ENCODE measurements at regions not wholly inside any gene's neighbourhood (a gene's known extent, or its start where the extent isn't known, plus 50 kb on each side); places are given as distances from the start of the nearest gene placed in this dataset.

- TF ChIP-seq CEBPB (IDR thresholded peaks at IDR 0.05; ENCODE audit: low read depth, low read length) = no peak
- TF ChIP-seq CHD1 (IDR thresholded peaks at IDR 0.05; ENCODE audit: low read depth, low read length) = no peak
- TF ChIP-seq ELK1 (IDR thresholded peaks at IDR 0.05; ENCODE audit: borderline replicate concordance, low read depth, low read length) = no peak
- TF ChIP-seq FOS (IDR thresholded peaks at IDR 0.05; ENCODE audit: low read depth, low read length) = no peak
- no peak for TF ChIP-seq MAFK (IDR thresholded peaks at IDR 0.05; ENCODE audit: low read depth, low read length)
- no peak for TF ChIP-seq SMC3 (IDR thresholded peaks at IDR 0.05; ENCODE audit: low read depth, low read length)
- TF ChIP-seq RFX5 (IDR thresholded peaks at IDR 0.05; ENCODE audit: low read depth, low read length) = no peak
- no peak for TF ChIP-seq CTCF (conservative IDR thresholded peaks at IDR 0.05; ENCODE audit: low read depth, low read length)
- no peaks in the 10 kb centered on the region for H3K79me1 ChIP-seq (ENCODE audit: low read depth in 1 of 2, low read length in 2 of 2)
- no peak overlapping the region for H3K4me3 ChIP-seq (ENCODE audit: insufficient read depth, low read depth, low read length)
- H3K4ac ChIP-seq (ENCODE audit: low read depth, low read length) = no peak overlapping the region
- dilution Hi-C loops (cut with HindIII; ENCODE audit: low sequenced_read_pairs, unreplicated experiment) = no loop called here
- H2BK5ac ChIP-seq (ENCODE audit: low read depth, low read length, poor library complexity, severe bottlenecking) = no peak overlapping the region
- H3K36me3 ChIP-seq (ENCODE audit: control insufficient read depth, insufficient read depth, low read length) = no peaks in the 10 kb centered on the region
- no peak overlapping the region for H3K56ac ChIP-seq (ENCODE audit: extremely low read depth, insufficient read depth, low read length)
- no peak overlapping the region for H2AFZ ChIP-seq (replicated peaks; ENCODE audit: low read length, poor library complexity)
- H3K9me3 ChIP-seq (ENCODE audit: control insufficient read depth, insufficient read depth, low read length) = peaks cover 4% of the 10 kb centered on the region
- H3K27me3 ChIP-seq (ENCODE audit: control insufficient read depth, insufficient read depth, low read length) = no peaks in the 10 kb centered on the region
- no peaks in the 10 kb centered on the region for H3K9me1 ChIP-seq (ENCODE audit: insufficient read depth, low read length)
- H3K27ac ChIP-seq (ENCODE audit: insufficient read depth, low read length) = no peak overlapping the region
- no peak overlapping the region for H3K4me2 ChIP-seq (ENCODE audit: low read depth, low read length)
- POLR2A ChIA-PET (ENCODE audit: unreplicated experiment) = no interaction called here
- H2BK120ac ChIP-seq (ENCODE audit: low read depth, low read length) = no peak overlapping the region
- intact Hi-C loops (cut with micrococcal nuclease) = no loop called here
- no peak overlapping the region for H3K9ac ChIP-seq (ENCODE audit: low read depth, low read length)
- H3K23ac ChIP-seq (ENCODE audit: low read depth, low read length) = no peak overlapping the region
- no peak overlapping the region for H2AK9ac ChIP-seq (replicated peaks; ENCODE audit: low read depth, low read length, poor library complexity)
- no peak for DNase-seq
- in situ Hi-C loops (cut with MboI; ENCODE audit: low sequenced_read_pairs) = no loop called here
- CTCF ChIA-PET = no interaction called here
- no peak overlapping the region for H4K8ac ChIP-seq (ENCODE audit: low read depth in 2 of 2, low read length in 2 of 2)
- no CpG with 5 or more reads among the region's 2 CpGs for WGBS, 2 experiments (ENCODE audit: extremely low coverage in 2 of 2, insufficient read length in 1 of 2)
- no peak overlapping the region for H4K5ac ChIP-seq (ENCODE audit: low read depth, low read length)
- no peak overlapping the region for H3K14ac ChIP-seq (replicated peaks; ENCODE audit: low read depth, low read length)
- no TSS peak for BruUV-seq (replicated peaks)
- H4K91ac ChIP-seq (ENCODE audit: insufficient read depth, low read depth, low read length) = no peak overlapping the region
- H3K4me1 ChIP-seq (ENCODE audit: control insufficient read depth, insufficient read depth, low read length) = no peaks in the 10 kb centered on the region
- no peak overlapping the region for H2AK5ac ChIP-seq (ENCODE audit: low read depth, low read length)
- no peak for ATAC-seq (ENCODE audit: low read depth)
- H4K20me1 ChIP-seq (ENCODE audit: insufficient read depth, low read length) = no peaks in the 10 kb centered on the region
- H2BK20ac ChIP-seq (ENCODE audit: low read depth, low read length) = no peak overlapping the region
- no peak overlapping the region for H2BK15ac ChIP-seq (ENCODE audit: low read depth, low read length)
- no peak overlapping the region for H3K18ac ChIP-seq (ENCODE audit: low read depth, low read length)
Measured at GRCh38 chr2:23111263-23111662, 273.7 kb upstream of the KLHL29 start.

All from IMR-90 (cell line).